ENCODE measurements at regions not wholly inside any gene's neighbourhood (a gene's known extent, or its start where the extent isn't known, plus 50 kb on each side); places are given as distances from the start of the nearest gene placed in this dataset.

DNA sequence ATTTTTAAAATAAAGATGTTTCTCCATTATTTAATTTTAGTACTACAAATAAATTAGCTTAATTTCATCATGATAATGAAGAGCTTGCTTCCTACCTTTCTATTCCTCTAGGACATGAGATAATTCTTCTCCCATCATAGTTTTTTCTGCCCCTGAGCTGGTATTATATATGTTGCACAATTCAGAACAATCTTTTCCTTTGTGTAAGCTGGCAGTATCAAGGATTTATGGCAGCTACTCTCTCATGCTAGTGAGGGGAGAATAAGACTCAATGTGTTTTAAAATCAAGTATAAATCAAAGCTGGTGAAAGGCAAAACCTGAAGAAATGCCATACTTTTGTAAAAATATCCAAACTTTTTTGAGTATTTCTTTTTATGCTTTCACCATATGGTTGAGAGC lies 1405.3 kb downstream of the SI start:
- DNase-seq (ENCODE audit: low read depth): no peak

DNA sequence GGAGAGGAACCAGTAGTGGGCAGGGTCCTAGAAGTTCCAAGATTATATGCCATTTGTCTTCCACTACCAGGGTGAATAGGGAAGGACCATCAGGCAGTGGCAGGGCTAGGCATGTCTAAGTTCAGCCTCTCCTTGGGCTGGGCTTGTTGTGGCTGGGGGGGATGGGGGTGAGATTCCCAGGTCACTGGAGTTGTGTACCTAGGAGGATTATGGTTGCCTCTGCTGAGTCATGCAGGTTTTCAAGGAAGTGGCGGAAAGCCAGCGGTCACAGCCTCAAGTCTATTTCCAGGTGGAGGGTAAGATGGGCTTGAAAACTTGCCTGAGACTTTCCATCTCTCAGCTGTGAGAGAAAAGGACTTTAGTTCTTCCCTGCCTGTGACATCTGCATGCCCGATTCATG lies 1407.1 kb downstream of the SI start:
- DNase-seq (ENCODE audit: low read depth): no peak

GRCh38 chr3:163664466-163664865 lies 1413.8 kb downstream of the SI start:
- DNase-seq (ENCODE audit: low read depth): no peak

GRCh38 chr3:163657088-163657487 lies 1421.2 kb downstream of the SI start:
- no peak for DNase-seq (ENCODE audit: low read depth)

DNA sequence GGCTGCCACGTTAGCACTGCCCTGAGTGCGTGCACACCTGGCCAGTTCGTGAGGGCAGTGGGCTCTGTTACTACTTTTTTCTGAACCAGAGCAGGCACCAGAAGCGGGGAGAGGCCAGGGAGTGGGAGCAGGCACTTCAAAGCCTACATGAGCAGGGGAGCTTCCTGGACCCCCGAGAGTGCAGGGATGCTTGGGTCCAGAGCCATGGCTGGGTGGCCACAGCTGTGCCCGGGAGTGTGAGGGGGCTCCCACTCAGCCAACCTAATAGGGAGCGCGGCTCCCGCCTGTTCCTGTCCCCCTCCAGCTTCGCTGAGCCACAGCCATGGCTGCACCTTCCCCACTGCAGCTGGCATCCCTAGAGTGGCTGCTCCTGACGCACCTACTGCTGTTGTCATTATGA lies 1423.3 kb downstream of the SI start:
- no peak for DNase-seq (ENCODE audit: low read depth)

DNA sequence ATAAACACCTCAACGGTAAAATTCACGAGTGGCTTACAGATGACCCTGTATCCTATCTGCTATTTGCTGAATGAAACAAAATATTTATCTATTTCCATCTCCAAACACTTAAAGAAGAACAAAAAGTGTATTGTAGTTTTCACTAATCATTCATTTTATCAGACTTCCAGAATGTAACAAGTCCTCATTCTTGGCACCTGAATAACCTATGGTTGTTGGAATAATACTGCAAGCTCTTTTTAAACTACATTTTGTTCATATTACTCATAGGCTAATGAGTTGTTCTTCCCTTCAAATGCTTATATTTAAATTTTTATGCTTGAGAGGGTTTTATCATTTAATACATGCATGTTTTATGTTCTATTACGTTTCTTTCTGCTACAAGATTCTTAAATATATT lies 1434.1 kb downstream of the SI start:
- DNase-seq (ENCODE audit: low read depth): no peak

DNA sequence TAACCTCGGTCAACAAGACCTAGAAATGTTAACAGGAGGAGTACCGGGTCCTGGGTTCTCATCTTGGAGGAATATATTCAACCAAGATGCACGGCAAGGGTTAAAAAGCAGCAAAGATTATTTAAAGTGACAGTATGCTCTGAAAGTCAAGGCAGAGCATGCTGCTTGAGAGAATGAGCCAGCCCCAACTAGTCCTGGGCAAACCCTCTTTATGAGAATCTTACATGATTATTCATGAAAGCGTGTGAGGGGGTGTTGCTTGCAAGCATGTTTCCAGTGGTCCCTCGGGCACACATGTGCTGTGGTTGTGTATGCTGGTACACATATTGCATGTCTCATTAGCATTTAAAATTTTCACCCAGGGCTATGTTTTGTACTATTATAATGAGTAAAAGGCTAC lies 1445.6 kb downstream of the SI start:
- DNase-seq (ENCODE audit: low read depth): no peak

DNA sequence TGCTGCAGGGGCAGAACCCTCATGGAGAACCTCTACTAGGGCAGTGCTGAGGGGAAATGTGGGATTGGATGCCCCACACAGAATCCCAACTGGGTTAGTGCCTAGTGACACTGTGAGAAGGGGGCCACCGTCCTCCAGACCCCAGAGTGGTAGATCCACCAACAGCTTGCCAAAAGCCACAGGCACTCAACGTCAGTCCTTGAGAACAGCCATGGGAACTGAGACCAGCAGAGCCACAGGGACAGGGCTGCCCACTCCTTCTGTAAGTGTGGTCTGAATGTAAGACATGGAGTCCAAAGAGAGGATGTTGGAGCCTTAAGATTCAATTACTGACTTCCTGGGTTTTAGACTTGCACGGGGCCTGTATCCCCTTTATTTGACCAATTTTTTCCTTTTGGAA lies 1451.5 kb downstream of the SI start:
- DNase-seq (ENCODE audit: low read depth): no peak

DNA sequence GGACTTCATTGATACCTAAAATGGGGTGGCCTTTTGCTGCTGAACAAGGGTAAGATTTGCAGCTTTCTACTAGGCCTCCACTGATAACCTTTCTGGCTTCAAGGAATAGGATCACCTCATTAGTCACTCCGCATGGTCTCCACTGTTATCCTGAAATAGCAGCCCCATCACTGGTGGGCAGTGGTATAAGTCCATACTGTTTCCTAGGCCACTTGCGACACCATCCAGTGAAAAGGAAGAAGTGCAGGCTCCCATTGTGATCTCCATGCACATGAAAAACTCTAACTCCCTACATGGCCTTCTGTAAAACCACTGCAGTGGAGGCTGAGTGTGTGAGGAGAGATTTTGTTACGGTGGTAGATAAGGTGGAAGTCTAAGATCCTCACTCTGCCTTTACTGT lies 1455.9 kb downstream of the SI start:
- DNase-seq (ENCODE audit: low read depth): no peak

DNA sequence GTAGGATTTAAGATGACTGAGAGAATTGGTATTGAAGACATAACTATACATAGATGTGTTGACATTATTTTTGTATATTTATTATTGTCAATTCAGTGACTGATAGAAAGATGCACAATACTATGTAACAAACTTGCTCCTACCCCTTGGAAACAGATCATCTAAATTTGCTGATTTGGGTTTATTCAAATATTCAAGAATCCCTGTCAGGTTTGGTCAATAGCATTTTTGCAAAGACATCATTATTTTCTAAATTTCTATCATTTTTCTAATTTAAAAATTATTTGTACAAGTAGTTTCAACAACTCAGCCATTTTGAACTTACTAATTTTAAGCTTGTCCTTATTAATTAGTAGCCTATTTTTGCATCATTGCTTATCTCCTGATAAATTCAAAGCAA lies 1463.4 kb downstream of the SI start:
- DNase-seq (ENCODE audit: low read depth): no peak

DNA sequence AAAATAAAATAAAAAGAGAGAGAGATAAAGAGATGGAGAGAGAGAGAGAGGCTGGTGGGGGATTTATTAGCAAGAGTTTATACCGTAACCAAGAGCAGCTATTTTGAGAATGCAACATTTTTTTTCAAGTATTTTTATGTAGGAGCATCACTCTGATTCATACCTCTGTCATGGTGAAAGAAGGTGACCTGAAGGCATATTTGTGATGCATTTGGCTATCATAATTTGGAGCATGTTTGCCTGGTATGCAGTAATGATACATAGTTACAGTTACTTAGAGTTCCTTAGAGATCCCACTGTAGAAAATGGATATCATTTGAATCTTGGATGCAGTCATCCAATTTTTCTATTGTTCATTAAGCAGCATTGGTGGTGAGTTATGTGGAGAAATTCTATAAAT lies 1472.4 kb downstream of the SI start:
- DNase-seq (ENCODE audit: low read depth): no peak

- DNase-seq (ENCODE audit: low read depth): no peak
Observed at GRCh38 chr3:163601426-163601825, 1476.9 kb downstream of the SI start.

- no peak for DNase-seq (ENCODE audit: low read depth)
Observed at GRCh38 chr3:163587342-163587741, 1491.0 kb downstream of the SI start.

- no peak for DNase-seq (ENCODE audit: low read depth)
Observed at GRCh38 chr3:163582967-163583366, 1495.3 kb downstream of the SI start.

DNA sequence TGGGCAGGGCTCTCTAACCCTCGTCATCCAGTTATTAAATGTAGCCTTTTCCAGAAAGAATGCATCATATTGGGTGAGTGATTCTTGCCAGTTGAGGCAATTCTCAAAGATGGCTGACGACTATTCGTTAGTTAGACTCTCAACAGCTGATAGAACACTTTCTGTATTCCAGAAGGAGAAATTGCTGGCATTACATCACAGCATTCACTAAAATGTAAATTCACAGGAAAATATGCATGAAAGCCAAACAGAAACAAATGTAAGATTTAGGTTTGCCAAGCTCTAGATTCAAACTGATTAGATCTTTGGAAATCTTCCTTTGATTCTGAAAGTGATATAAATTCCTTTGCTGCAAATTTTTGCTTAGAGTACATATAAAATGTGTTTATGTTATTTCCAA lies 1501.0 kb downstream of the SI start:
- no peak for DNase-seq (ENCODE audit: low read depth)

GRCh38 chr3:163576314-163576713 lies 1502.0 kb downstream of the SI start:
- DNase-seq (ENCODE audit: low read depth): no peak

GRCh38 chr3:163573324-163573723 lies 1505.0 kb downstream of the SI start:
- no peak for DNase-seq (ENCODE audit: low read depth)

DNA sequence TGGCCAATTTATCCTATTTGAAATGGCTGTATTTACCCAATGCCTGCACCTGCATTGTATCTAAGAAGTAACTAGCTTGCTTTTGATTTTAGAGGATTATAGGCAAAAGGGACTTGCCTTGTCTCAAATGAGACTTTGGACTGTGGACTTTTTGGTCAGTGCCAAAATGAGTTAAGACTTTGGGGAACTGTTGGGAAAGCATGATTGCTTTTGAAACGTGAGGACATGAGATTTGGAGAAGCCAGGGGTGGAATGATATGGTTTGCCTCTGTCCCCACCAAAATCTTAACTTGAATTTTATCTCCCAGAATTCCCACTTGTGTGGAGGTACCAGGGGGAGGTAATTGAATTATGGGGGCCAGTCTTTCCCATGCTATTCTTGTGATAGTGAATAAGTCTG lies 1505.4 kb downstream of the SI start:
- DNase-seq (ENCODE audit: low read depth): no peak

DNA sequence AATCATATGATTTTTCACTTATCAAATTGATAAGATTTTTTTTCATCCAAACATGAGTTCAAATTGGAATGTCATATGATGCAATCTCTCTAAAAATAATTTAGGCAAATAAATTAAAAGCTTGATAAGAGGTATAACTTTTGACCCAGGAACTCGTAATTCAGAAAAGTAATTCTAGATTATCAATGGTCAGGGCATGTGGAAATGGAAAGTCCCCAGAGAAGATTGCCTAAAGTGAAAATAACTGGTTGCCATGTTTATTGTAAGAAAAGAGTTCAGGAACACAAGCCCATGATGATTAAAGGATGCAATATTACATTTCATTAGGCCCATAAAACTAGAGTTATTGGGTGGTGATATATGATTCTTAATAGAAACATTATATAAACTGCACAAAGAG lies 1514.8 kb downstream of the SI start:
- DNase-seq (ENCODE audit: low read depth): no peak

GRCh38 chr3:163562625-163563024 lies 1515.7 kb downstream of the SI start:
- no peak for DNase-seq (ENCODE audit: low read depth)

DNA sequence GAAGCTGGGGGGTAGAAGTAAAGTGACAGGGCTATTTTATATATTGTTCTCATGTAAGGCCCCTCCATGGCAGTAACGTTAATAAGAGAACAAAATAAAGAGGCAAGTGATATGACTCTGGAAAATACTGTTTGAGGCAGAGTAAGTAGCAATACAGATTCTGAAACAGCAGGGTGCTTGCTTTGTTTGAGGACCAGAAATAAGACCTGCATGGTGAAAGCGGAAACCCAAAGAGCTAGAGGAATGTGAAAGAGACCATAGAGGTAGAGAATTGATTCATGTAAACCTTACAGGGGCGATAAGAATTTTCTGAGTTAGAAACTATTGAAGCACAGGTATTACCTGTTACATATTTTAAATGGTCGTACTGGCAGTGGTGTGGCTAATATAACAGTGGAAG lies 1517.1 kb downstream of the SI start:
- no peak for DNase-seq (ENCODE audit: low read depth)

DNA sequence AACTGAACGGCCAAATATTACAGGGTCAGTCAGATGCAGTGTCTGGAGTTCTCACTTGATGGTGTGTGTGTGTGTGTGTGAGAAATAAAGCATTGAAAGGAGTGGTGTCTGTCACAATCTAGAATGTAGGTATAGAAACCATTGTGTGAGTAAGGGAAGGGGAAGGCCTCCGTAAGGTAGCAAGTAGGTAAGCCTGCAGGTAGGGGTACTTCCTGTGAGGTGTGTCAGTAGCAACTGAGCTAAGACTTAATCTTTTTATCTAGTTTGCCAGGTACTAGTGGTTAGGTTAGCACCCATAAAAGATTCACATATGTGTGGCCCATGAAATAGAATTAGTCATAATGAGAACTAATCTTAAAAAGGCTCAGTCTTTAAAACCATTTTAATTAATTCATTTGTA lies 1517.8 kb downstream of the SI start:
- no peak for DNase-seq (ENCODE audit: low read depth)

GRCh38 chr3:163556813-163557523 lies 1521.3 kb downstream of the SI start:
- DNase-seq (ENCODE audit: low read depth): no peak

DNA sequence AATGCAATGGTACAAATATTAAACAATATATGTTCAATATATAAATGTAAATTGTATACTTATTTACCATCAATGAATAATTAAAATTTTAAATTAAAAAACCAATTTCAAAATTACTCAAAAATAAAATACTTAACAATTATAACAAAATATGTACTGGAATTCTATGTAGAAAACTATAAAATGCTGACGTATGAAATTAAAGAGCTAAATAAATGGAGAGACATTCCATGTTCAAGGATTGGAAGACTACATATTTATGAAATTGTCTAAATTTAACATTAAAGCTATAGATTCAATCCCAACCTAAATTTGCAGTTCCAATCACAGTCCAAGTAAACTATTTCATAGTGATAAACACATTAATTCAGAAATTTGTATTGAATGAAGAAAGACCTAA lies 1522.4 kb downstream of the SI start:
- DNase-seq (ENCODE audit: low read depth): no peak

- no peak for DNase-seq (ENCODE audit: low read depth)
Observed at GRCh38 chr3:163552659-163552966, 1525.7 kb downstream of the SI start.
